GM13976 (cell line): ENCODE measurements at regions not wholly inside any gene's neighbourhood (a gene's known extent, or its start where the extent isn't known, plus 50 kb on each side); places are given as distances from the start of the nearest gene placed in this dataset.

ENCODE experiments used
- DNase-seq: peaks from one replicate; pipeline ENCODE4 v3.0.0; 2012; ENCODE audit warnings: low spot score
- CTCF ChIP-seq: IDR thresholded peaks from 2 replicates; pipeline ENCODE4 v1.5.1; 2012; ENCODE audit warnings: borderline replicate concordance, mild to moderate bottlenecking; ENCODE audit not compliant: insufficient read depth; ENCODE audit errors: extremely low read depth, missing control alignments, control extremely low read depth
- in situ Hi-C: fragments of 300-500 bp; cut with MboI; formaldehyde crosslinking; loops from one replicate; pipeline ENCODE4 v1.12.0; 2022; ENCODE audit warnings: low sequenced_read_pairs, mixed read lengths, inconsistent platforms; ENCODE audit not compliant: unreplicated experiment

GRCh38 chr2:234259440-234259839, 208.9 kb downstream of the SPP2 start:
- in situ Hi-C loops, result no loop called here
- TF ChIP-seq CTCF, result no peak

GRCh38 chr2:234258562-234259141, 208.2 kb downstream of the SPP2 start:
- no peak for DNase-seq
- no peak for TF ChIP-seq CTCF
- in situ Hi-C loops, result no loop called here

More at GRCh38 chr2:234259440-234259839, 208.9 kb downstream of the SPP2 start:
- DNase-seq, result no peak

GRCh38 chr2:234257859-234258561, 207.5 kb downstream of the SPP2 start:
- no peak for TF ChIP-seq CTCF
- no peak for DNase-seq
- in situ Hi-C loops, result no loop called here

- in situ Hi-C loops, result no loop called here
- no peak for TF ChIP-seq CTCF
- no peak for DNase-seq
Measured at GRCh38 chr2:234256516-234256915, 206.0 kb downstream of the SPP2 start.

- in situ Hi-C loops, result no loop called here
- TF ChIP-seq CTCF, result no peak
- no peak for DNase-seq
Measured at GRCh38 chr2:234254783-234255521, 204.4 kb downstream of the SPP2 start.

- in situ Hi-C loops, result no loop called here
- DNase-seq, result no peak
- TF ChIP-seq CTCF, result no peak
Measured at GRCh38 chr2:234252772-234253171, 202.3 kb downstream of the SPP2 start.
